GM23338 (cell line): ENCODE measurements at regions not wholly inside any gene's neighbourhood (a gene's known extent, or its start where the extent isn't known, plus 50 kb on each side); places are given as distances from the start of the nearest gene placed in this dataset.

Experiments
- ATAC-seq: fragments of 200-7000 bp; cut with Tn5 transposase; 3 replicates; pipeline ENCODE4 v1.9.1; 2020
- DNase-seq: peaks from one replicate; pipeline ENCODE4 v3.0.0-alpha.2; 2015; ENCODE audit warnings: low spot score
- H2AFZ ChIP-seq: fragments of 200-600 bp; sonication (generic); 2 replicates; pipeline ENCODE4 v1.8.0; 2016; ENCODE audit warnings: antibody characterized with exemption, mild to moderate bottlenecking, moderate library complexity
- H3F3A ChIP-seq: fragments of 200-600 bp; sonication (generic); replicated peaks from 2 replicates; pipeline ENCODE4 v1.8.0; 2017; ENCODE audit warnings: antibody characterized with exemption, mixed run types, low read depth
- H3K27ac ChIP-seq: fragments of 200-600 bp; sonication (generic); 2 replicates; pipeline ENCODE4 v1.6.1; 2016; ENCODE audit warnings: low read depth
- H3K27me3 ChIP-seq: fragments of 200-600 bp; sonication (generic); 2 replicates; pipeline ENCODE4 v1.8.0; 2016; ENCODE audit warnings: mild to moderate bottlenecking, mixed run types, moderate library complexity; ENCODE audit not compliant: insufficient read depth
- H3K36me3 ChIP-seq: fragments of 200-600 bp; sonication (generic); 2 replicates; pipeline ENCODE4 v1.8.0; 2016; ENCODE audit warnings: mild to moderate bottlenecking; ENCODE audit not compliant: insufficient read depth
- H3K4me1 ChIP-seq: fragments of 200-600 bp; sonication (generic); 2 replicates; pipeline ENCODE4 v1.8.0; 2016; ENCODE audit warnings: mild to moderate bottlenecking, moderate library complexity; ENCODE audit not compliant: insufficient read depth
- H3K4me2 ChIP-seq: fragments of 200-600 bp; sonication (generic); 2 replicates; pipeline ENCODE4 v1.7.1; 2017; ENCODE audit warnings: mixed run types
- H3K4me3 ChIP-seq: fragments of 200-600 bp; sonication (generic); 2 replicates; pipeline ENCODE4 v1.6.1; 2016; ENCODE audit warnings: mixed run types
- H3K79me2 ChIP-seq: fragments of 200-600 bp; sonication (generic); replicated peaks from 2 replicates; pipeline ENCODE4 v1.8.0; 2017; ENCODE audit warnings: mild to moderate bottlenecking; ENCODE audit not compliant: insufficient read depth
- H3K9me2 ChIP-seq: fragments of 200-600 bp; sonication (generic); 2 replicates; pipeline ENCODE4 v1.8.0; 2017; ENCODE audit not compliant: insufficient read depth
- H4K20me1 ChIP-seq: fragments of 200-600 bp; sonication (generic); replicated peaks from 2 replicates; pipeline ENCODE4 v1.8.0; 2017; ENCODE audit warnings: mild to moderate bottlenecking; ENCODE audit not compliant: insufficient read depth
- H3K27ac Mint-ChIP-seq: 2 replicates; pipeline ENCODE4 v1.8.0; 2020; ENCODE audit warnings: inconsistent platforms, mild to moderate bottlenecking, moderate library complexity, mixed read lengths
- H3K27me3 Mint-ChIP-seq: 3 replicates; pipeline ENCODE4 v1.8.0; 2022; ENCODE audit warnings: low read depth, mild to moderate bottlenecking, moderate library complexity, mixed read lengths, inconsistent platforms; ENCODE audit not compliant: insufficient read depth, poor library complexity
- H3K36me3 Mint-ChIP-seq: 3 replicates; pipeline ENCODE4 v1.8.0; 2021; ENCODE audit warnings: low read depth, mild to moderate bottlenecking, inconsistent platforms, moderate library complexity, mixed read lengths
- H3K4me1 Mint-ChIP-seq: 3 replicates; pipeline ENCODE4 v1.8.0; 2020; ENCODE audit warnings: mild to moderate bottlenecking, inconsistent platforms, mixed read lengths
- H3K4me3 Mint-ChIP-seq: 3 replicates; pipeline ENCODE4 v1.8.0; 2021; ENCODE audit warnings: moderate library complexity, mild to moderate bottlenecking, inconsistent platforms, mixed read lengths
- H3K9me3 Mint-ChIP-seq: 3 replicates; pipeline ENCODE4 v1.8.0; 2020; ENCODE audit warnings: moderate library complexity, mild to moderate bottlenecking, inconsistent platforms, mixed read lengths
- EZH2phosphoT487 ChIP-seq: fragments of 200-600 bp; sonication (generic); IDR thresholded peaks from one replicate; pipeline ENCODE4 v1.8.1; 2018; ENCODE audit warnings: antibody characterized with exemption; ENCODE audit not compliant: unreplicated experiment
- NANOG ChIP-seq: IDR thresholded peaks from 2 replicates; pipeline ENCODE4 v1.6.1; 2016; ENCODE audit warnings: antibody characterized with exemption, borderline replicate concordance
- TF ChIP-seq, protein P1 (sequence below): fragments of 250-450 bp; sonication (Bioruptor Pico); IDR thresholded peaks from 2 replicates; pipeline ENCODE4 v1.5.0; 2020; ENCODE audit warnings: mild to moderate bottlenecking, moderate library complexity
- TF ChIP-seq, protein P2 (sequence below), 2 experiments: fragments of 200-600 bp in 1 of 2; sonication (generic) in 1 of 2; conservative IDR thresholded peaks; 2 replicates each; pipeline versions ENCODE4 v1.5.1 to v1.6.1; 2016 to 2017; ENCODE audit warnings: antibody characterized with exemption in 2 of 2, low read depth in 2 of 2, mild to moderate bottlenecking in 2 of 2, moderate library complexity in 1 of 2

DNA sequence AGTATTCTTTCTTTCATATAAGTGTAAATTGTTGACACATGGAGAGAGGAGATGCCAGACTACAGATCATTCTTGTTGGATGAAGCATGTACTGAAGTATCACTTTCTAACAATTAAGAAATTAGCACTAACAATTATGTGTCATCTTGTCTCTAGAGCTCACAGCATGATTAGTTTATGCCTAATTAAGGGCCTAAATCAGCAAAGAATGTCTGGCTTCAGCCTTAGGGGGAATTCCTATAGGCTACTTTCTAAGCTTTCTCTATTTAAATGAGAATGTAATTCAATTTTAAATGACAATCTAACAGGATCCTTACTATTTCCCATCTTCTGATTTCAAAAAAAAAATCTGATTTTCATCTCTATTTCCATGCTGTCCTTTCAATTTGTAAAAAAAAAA lies 371.0 kb downstream of the EPHA7 start:
- peak; percentile 80 for DNase-seq
- Histone ChIP-seq H2AFZ (no peak overlapping the region), H3K79me2 (no peaks in the 10 kb centered on the region), H3K27ac (peak overlapping the region; percentile 43), H3K4me1 (peaks cover 33% of the 10 kb centered on the region), H3K36me3 (no peaks in the 10 kb centered on the region), H4K20me1 (no peaks in the 10 kb centered on the region), H3K4me2 (peak overlapping the region; percentile 27; the same call in 1 of the 2 replicates), H3K4me3 (no peak overlapping the region), H3K27me3 (no peaks in the 10 kb centered on the region), H3K9me2 (no peaks in the 10 kb centered on the region), H3F3A (no peaks in the 10 kb centered on the region)
- H3K4me1 Mint-ChIP-seq = peaks cover 38% of the 10 kb centered on the region
- H3K36me3 Mint-ChIP-seq = no peaks in the 10 kb centered on the region
- H3K4me3 Mint-ChIP-seq = 0 out of 3 replicates have a peak overlapping the region, but pooled peaks have one; percentile 5
- peaks cover 2% of the 10 kb centered on the region for H3K27me3 Mint-ChIP-seq
- peak overlapping the region; percentile 75 for H3K27ac Mint-ChIP-seq
- no peaks in the 10 kb centered on the region for H3K9me3 Mint-ChIP-seq
- ATAC-seq = peak; percentile 79
- no peak for TF ChIP-seq EZH2phosphoT487
- TF ChIP-seq NANOG = peak; percentile 60

DNA sequence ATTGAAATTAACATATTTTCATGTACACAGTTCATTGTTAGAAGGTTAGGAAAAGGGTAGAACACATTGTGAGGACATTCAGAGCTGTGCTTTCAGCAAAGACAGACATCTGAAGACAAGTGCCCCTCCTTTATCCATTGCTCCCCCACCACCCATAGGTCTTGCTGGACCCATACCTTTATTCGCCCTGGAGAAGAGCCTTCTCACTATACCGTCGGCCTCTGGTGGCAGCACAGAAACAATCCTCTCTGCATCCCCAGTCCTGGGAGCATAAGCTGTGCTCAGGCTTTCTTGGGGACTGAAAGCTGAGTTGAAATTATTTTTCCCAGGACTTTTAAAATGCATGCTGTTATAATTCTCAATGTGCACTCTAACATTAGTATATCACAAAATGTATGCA lies 372.3 kb downstream of the EPHA7 start:
- Histone ChIP-seq H3K9me2 (no peaks in the 10 kb centered on the region), H4K20me1 (no peaks in the 10 kb centered on the region), H3K36me3 (no peaks in the 10 kb centered on the region), H3K27me3 (no peaks in the 10 kb centered on the region), H3F3A (no peaks in the 10 kb centered on the region), H3K4me1 (peaks cover 33% of the 10 kb centered on the region), H3K4me2 (no peak overlapping the region), H3K27ac (no peak overlapping the region), H2AFZ (no peak overlapping the region), H3K79me2 (no peaks in the 10 kb centered on the region), H3K4me3 (no peak overlapping the region)
- H3K27ac Mint-ChIP-seq = peak overlapping the region; percentile 75; the same call in 1 of the 2 replicates
- H3K4me3 Mint-ChIP-seq = no peak overlapping the region
- DNase-seq = peak; percentile 66
- TF ChIP-seq, protein P1, sequence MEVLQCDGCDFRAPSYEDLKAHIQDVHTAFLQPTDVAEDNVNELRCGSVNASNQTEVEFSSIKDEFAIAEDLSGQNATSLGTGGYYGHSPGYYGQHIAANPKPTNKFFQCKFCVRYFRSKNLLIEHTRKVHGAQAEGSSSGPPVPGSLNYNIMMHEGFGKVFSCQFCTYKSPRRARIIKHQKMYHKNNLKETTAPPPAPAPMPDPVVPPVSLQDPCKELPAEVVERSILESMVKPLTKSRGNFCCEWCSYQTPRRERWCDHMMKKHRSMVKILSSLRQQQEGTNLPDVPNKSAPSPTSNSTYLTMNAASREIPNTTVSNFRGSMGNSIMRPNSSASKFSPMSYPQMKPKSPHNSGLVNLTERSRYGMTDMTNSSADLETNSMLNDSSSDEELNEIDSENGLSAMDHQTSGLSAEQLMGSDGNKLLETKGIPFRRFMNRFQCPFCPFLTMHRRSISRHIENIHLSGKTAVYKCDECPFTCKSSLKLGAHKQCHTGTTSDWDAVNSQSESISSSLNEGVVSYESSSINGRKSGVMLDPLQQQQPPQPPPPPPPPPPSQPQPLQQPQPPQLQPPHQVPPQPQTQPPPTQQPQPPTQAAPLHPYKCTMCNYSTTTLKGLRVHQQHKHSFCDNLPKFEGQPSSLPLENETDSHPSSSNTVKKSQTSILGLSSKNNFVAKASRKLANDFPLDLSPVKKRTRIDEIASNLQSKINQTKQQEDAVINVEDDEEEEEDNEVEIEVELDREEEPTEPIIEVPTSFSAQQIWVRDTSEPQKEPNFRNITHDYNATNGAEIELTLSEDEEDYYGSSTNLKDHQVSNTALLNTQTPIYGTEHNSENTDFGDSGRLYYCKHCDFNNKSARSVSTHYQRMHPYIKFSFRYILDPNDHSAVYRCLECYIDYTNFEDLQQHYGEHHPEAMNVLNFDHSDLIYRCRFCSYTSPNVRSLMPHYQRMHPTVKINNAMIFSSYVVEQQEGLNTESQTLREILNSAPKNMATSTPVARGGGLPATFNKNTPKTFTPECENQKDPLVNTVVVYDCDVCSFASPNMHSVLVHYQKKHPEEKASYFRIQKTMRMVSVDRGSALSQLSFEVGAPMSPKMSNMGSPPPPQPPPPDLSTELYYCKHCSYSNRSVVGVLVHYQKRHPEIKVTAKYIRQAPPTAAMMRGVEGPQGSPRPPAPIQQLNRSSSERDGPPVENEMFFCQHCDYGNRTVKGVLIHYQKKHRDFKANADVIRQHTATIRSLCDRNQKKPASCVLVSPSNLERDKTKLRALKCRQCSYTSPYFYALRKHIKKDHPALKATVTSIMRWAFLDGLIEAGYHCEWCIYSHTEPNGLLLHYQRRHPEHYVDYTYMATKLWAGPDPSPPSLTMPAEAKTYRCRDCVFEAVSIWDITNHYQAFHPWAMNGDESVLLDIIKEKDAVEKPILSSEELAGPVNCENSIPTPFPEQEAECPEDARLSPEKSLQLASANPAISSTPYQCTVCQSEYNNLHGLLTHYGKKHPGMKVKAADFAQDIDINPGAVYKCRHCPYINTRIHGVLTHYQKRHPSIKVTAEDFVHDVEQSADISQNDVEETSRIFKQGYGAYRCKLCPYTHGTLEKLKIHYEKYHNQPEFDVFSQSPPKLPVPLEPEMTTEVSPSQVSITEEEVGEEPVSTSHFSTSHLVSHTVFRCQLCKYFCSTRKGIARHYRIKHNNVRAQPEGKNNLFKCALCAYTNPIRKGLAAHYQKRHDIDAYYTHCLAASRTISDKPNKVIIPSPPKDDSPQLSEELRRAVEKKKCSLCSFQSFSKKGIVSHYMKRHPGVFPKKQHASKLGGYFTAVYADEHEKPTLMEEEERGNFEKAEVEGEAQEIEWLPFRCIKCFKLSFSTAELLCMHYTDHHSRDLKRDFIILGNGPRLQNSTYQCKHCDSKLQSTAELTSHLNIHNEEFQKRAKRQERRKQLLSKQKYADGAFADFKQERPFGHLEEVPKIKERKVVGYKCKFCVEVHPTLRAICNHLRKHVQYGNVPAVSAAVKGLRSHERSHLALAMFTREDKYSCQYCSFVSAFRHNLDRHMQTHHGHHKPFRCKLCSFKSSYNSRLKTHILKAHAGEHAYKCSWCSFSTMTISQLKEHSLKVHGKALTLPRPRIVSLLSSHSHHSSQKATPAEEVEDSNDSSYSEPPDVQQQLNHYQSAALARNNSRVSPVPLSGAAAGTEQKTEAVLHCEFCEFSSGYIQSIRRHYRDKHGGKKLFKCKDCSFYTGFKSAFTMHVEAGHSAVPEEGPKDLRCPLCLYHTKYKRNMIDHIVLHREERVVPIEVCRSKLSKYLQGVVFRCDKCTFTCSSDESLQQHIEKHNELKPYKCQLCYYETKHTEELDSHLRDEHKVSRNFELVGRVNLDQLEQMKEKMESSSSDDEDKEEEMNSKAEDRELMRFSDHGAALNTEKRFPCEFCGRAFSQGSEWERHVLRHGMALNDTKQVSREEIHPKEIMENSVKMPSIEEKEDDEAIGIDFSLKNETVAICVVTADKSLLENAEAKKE (CRISPR knock-in tag) = no peak; the same call in 1 of the 2 replicates
- TF ChIP-seq, protein P2, sequence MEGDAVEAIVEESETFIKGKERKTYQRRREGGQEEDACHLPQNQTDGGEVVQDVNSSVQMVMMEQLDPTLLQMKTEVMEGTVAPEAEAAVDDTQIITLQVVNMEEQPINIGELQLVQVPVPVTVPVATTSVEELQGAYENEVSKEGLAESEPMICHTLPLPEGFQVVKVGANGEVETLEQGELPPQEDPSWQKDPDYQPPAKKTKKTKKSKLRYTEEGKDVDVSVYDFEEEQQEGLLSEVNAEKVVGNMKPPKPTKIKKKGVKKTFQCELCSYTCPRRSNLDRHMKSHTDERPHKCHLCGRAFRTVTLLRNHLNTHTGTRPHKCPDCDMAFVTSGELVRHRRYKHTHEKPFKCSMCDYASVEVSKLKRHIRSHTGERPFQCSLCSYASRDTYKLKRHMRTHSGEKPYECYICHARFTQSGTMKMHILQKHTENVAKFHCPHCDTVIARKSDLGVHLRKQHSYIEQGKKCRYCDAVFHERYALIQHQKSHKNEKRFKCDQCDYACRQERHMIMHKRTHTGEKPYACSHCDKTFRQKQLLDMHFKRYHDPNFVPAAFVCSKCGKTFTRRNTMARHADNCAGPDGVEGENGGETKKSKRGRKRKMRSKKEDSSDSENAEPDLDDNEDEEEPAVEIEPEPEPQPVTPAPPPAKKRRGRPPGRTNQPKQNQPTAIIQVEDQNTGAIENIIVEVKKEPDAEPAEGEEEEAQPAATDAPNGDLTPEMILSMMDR (conservative IDR thresholded peaks at IDR 0.05; ENCODE audit: low read depth in 2 of 2) = peak; percentile 37 to 45; a peak in 3 of 4 replicates
- H3K9me3 Mint-ChIP-seq = no peaks in the 10 kb centered on the region
- peak; percentile 97 for ATAC-seq
- H3K27me3 Mint-ChIP-seq = peaks cover 2% of the 10 kb centered on the region
- no peaks in the 10 kb centered on the region for H3K36me3 Mint-ChIP-seq
- H3K4me1 Mint-ChIP-seq = peaks cover 38% of the 10 kb centered on the region
